ENCODE measurements at regions not wholly inside any gene's neighbourhood (a gene's known extent, or its start where the extent isn't known, plus 50 kb on each side); places are given as distances from the start of the nearest gene placed in this dataset.
A peak's percentile ranks its signal among the peaks of the same experiment; 100 is the strongest.

DNA sequence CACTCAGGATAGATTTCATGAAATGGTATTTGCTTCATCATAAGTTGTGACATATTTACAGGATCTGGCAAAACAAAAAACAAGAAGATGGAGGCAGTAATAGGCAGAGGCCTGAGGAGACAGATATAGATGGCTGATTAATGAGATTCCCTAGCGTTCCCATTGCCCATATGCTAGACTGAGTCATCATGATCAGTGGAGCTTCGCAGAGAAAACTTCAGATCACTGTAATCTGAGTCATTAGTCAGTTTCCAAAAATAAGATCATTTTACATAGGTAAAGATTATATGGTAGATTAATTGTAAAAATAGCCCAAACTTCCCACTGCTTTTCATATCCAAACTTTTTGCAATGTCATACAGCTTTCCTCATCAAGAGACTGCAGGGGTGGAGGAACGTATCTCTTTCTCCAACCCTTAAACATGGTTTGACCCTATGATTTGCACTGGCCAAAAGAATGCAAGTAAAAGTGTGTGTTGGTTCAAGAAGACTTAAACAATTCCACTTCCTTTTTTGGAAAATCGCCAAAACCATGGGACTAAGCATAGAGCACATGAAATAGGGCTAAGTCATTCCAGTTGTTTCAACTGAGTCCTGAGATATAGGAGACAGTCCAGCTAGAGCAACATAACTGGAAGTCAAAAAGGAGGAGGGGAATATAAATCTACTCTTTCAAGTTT lies 626.0 kb downstream of the RNF144B start:
- Histone ChIP-seq H3K79me2 (ENCODE audit: low read length) (no peaks in the 10 kb centered on the region), H3K27me3 (ENCODE audit: low read length) (no peaks in the 10 kb centered on the region), H3K9me3 (ENCODE audit: low read length) (no peaks in the 10 kb centered on the region), H2AFZ (ENCODE audit: low read length) (no peak overlapping the region), H3K4me2 (ENCODE audit: low read length) (peak overlapping the region; percentile 32), H3F3A (ENCODE audit: low read length, unreplicated experiment) (no peaks in the 10 kb centered on the region), H3K4me3 (ENCODE audit: low read length) (no peak overlapping the region), H3K36me3 (ENCODE audit: low read depth, low read length) (no peaks in the 10 kb centered on the region), H3K9me2 (replicated peaks; ENCODE audit: low read length) (no peaks in the 10 kb centered on the region), H3K9ac (ENCODE audit: low read length) (no peak overlapping the region), H3K27ac (ENCODE audit: low read length) (no peak overlapping the region), H3K4me1 (ENCODE audit: insufficient read depth, low read length) (peaks cover 10% of the 10 kb centered on the region; the same call in 1 of the 2 replicates), H4K20me1 (ENCODE audit: low read length) (no peaks in the 10 kb centered on the region)
- intact Hi-C loops (cut with micrococcal nuclease): no loop called here
- ChIA-PET POLR2A (ENCODE audit: unreplicated experiment) (no interaction called here), CTCF (no interaction called here)
- ATAC-seq (no peak), DNase-seq (peak; percentile 58)
- TF ChIP-seq CTCF (conservative IDR thresholded peaks at IDR 0.05; ENCODE audit: low read depth, low read length) (no peak), EZH2 (IDR thresholded peaks at IDR 0.05; ENCODE audit: low read length, unreplicated experiment) (no peak), EZH2phosphoT487 (IDR thresholded peaks at IDR 0.05; ENCODE audit: borderline replicate concordance, low read length) (no peak)
- no TSS peak for BruUV-seq (replicated peaks)

GRCh38 chr6:19024737-19025136 lies 637.6 kb downstream of the RNF144B start:
- Histone ChIP-seq H3K4me1 (ENCODE audit: insufficient read depth, low read length) (peaks cover 9% of the 10 kb centered on the region; the same call in 1 of the 2 replicates), H3K4me3 (ENCODE audit: low read length) (no peak overlapping the region), H3K9me2 (replicated peaks; ENCODE audit: low read length) (no peaks in the 10 kb centered on the region), H3K36me3 (ENCODE audit: low read depth, low read length) (no peaks in the 10 kb centered on the region), H3K79me2 (ENCODE audit: low read length) (no peaks in the 10 kb centered on the region), H3K9ac (ENCODE audit: low read length) (no peak overlapping the region), H3K4me2 (ENCODE audit: low read length) (no peak overlapping the region), H4K20me1 (ENCODE audit: low read length) (no peaks in the 10 kb centered on the region), H2AFZ (ENCODE audit: low read length) (no peak overlapping the region), H3K9me3 (ENCODE audit: low read length) (no peaks in the 10 kb centered on the region), H3F3A (ENCODE audit: low read length, unreplicated experiment) (no peaks in the 10 kb centered on the region), H3K27ac (ENCODE audit: low read length) (no peak overlapping the region), H3K27me3 (ENCODE audit: low read length) (no peaks in the 10 kb centered on the region)
- TF ChIP-seq CTCF (conservative IDR thresholded peaks at IDR 0.05; ENCODE audit: low read depth, low read length): peak; percentile 85
- no peak for TF ChIP-seq EZH2 (IDR thresholded peaks at IDR 0.05; ENCODE audit: low read length, unreplicated experiment)
- no peak for TF ChIP-seq EZH2phosphoT487 (IDR thresholded peaks at IDR 0.05; ENCODE audit: borderline replicate concordance, low read length)
- ATAC-seq (peak; percentile 91), DNase-seq (peak; percentile 81)
- BruUV-seq (replicated peaks): no TSS peak
- intact Hi-C loops (cut with micrococcal nuclease): loop anchor here (1.0 to 10.0 kb wide), 4 partner anchors 298 to 1032 kb away; no protein-coding TSS in a partner anchor
- ChIA-PET CTCF (interaction anchor here (0.6 to 1.0 kb wide), 6 partner anchors 278 to 776 kb away, joined by 3 to 13 read pairs (median 3); no protein-coding TSS in a partner anchor), POLR2A (ENCODE audit: unreplicated experiment) (interaction anchor here (0.5 kb wide), 1 partner anchor 784 kb away, joined by 4 read pairs; no protein-coding TSS in a partner anchor)

- H3K4me1 ChIP-seq (ENCODE audit: insufficient read depth, low read length): peaks cover 9% of the 10 kb centered on the region; the same call in 1 of the 2 replicates
- no peak overlapping the region for H3K27ac ChIP-seq (ENCODE audit: low read length)
- H3K9me2 ChIP-seq (replicated peaks; ENCODE audit: low read length): no peaks in the 10 kb centered on the region
- no peaks in the 10 kb centered on the region for H3K9me3 ChIP-seq (ENCODE audit: low read length)
- BruUV-seq (replicated peaks): no TSS peak
- H3K4me2 ChIP-seq (ENCODE audit: low read length): no peak overlapping the region
- no peak for DNase-seq
- H3K9ac ChIP-seq (ENCODE audit: low read length): no peak overlapping the region
- H3F3A ChIP-seq (ENCODE audit: low read length, unreplicated experiment): no peaks in the 10 kb centered on the region
- H3K27me3 ChIP-seq (ENCODE audit: low read length): no peaks in the 10 kb centered on the region
- H4K20me1 ChIP-seq (ENCODE audit: low read length): no peaks in the 10 kb centered on the region
- H3K4me3 ChIP-seq (ENCODE audit: low read length): no peak overlapping the region
- no peak for TF ChIP-seq CTCF (conservative IDR thresholded peaks at IDR 0.05; ENCODE audit: low read depth, low read length)
- TF ChIP-seq EZH2phosphoT487 (IDR thresholded peaks at IDR 0.05; ENCODE audit: borderline replicate concordance, low read length): no peak
- no peak for TF ChIP-seq EZH2 (IDR thresholded peaks at IDR 0.05; ENCODE audit: low read length, unreplicated experiment)
- POLR2A ChIA-PET (ENCODE audit: unreplicated experiment): no interaction called here
- intact Hi-C loops (cut with micrococcal nuclease): loop anchor here (10.0 kb wide), 1 partner anchor 427 kb away; no protein-coding TSS in a partner anchor
- ATAC-seq: no peak
- CTCF ChIA-PET: no interaction called here
- H3K79me2 ChIP-seq (ENCODE audit: low read length): no peaks in the 10 kb centered on the region
- no peak overlapping the region for H2AFZ ChIP-seq (ENCODE audit: low read length)
- H3K36me3 ChIP-seq (ENCODE audit: low read depth, low read length): no peaks in the 10 kb centered on the region
Measured at GRCh38 chr6:19028201-19028600, 641.1 kb downstream of the RNF144B start.

All from PC-3 (cell line).